Osteocyte (in vitro differentiated cells): ENCODE measurements at regions not wholly inside any gene's neighbourhood (a gene's known extent, or its start where the extent isn't known, plus 50 kb on each side); places are given as distances from the start of the nearest gene placed in this dataset.

Source experiments
- DNase-seq: peaks from one replicate; pipeline ENCODE4 v3.0.0; 2021; ENCODE audit warnings: mixed read lengths; ENCODE audit not compliant: unreplicated experiment; ENCODE audit errors: extremely low spot score
- H3K27ac Mint-ChIP-seq: one replicate; pipeline ENCODE4 v1.8.0; 2021; ENCODE audit warnings: mild to moderate bottlenecking, mixed read lengths; ENCODE audit not compliant: unreplicated experiment
- H3K27me3 Mint-ChIP-seq: one replicate; pipeline ENCODE4 v1.8.0; 2021; ENCODE audit warnings: mixed read lengths; ENCODE audit not compliant: unreplicated experiment
- H3K36me3 Mint-ChIP-seq: one replicate; pipeline ENCODE4 v1.8.0; 2021; ENCODE audit warnings: mixed read lengths; ENCODE audit not compliant: unreplicated experiment
- H3K4me1 Mint-ChIP-seq: one replicate; pipeline ENCODE4 v1.8.0; 2021; ENCODE audit warnings: mixed read lengths; ENCODE audit not compliant: unreplicated experiment
- H3K4me3 Mint-ChIP-seq: one replicate; pipeline ENCODE4 v1.8.0; 2021; ENCODE audit warnings: mild to moderate bottlenecking, moderate library complexity, mixed read lengths; ENCODE audit not compliant: unreplicated experiment
- H3K9me3 Mint-ChIP-seq: one replicate; pipeline ENCODE4 v1.8.0; 2021; ENCODE audit warnings: mixed read lengths; ENCODE audit not compliant: unreplicated experiment
- CTCF ChIP-seq: fragments of 200-600 bp; sonication (generic); IDR thresholded peaks from 2 replicates; pipeline ENCODE4 v1.5.0; 2021; ENCODE audit warnings: antibody characterized with exemption, mild to moderate bottlenecking, moderate library complexity

GRCh38 chr3:94862703-94863102 lies 799.8 kb downstream of the NSUN3 start:
- peak; percentile 60 for TF ChIP-seq CTCF
- no peaks in the 10 kb centered on the region for H3K27me3 Mint-ChIP-seq
- H3K4me3 Mint-ChIP-seq = no peak overlapping the region
- no peak overlapping the region for H3K27ac Mint-ChIP-seq
- peaks cover 4% of the 10 kb centered on the region for H3K36me3 Mint-ChIP-seq
- no peak for DNase-seq
- no peaks in the 10 kb centered on the region for H3K4me1 Mint-ChIP-seq
- H3K9me3 Mint-ChIP-seq = peaks cover 35% of the 10 kb centered on the region

- DNase-seq = no peak
- no peaks in the 10 kb centered on the region for H3K4me1 Mint-ChIP-seq
- H3K4me3 Mint-ChIP-seq = no peak overlapping the region
- H3K36me3 Mint-ChIP-seq = no peaks in the 10 kb centered on the region
- no peak for TF ChIP-seq CTCF
- no peak overlapping the region for H3K27ac Mint-ChIP-seq
- H3K9me3 Mint-ChIP-seq = peaks cover 10% of the 10 kb centered on the region
- no peaks in the 10 kb centered on the region for H3K27me3 Mint-ChIP-seq
Measured at GRCh38 chr3:94869059-94869547, 806.2 kb downstream of the NSUN3 start.

- no peak overlapping the region for H3K4me3 Mint-ChIP-seq
- H3K36me3 Mint-ChIP-seq = no peaks in the 10 kb centered on the region
- H3K4me1 Mint-ChIP-seq = no peaks in the 10 kb centered on the region
- H3K9me3 Mint-ChIP-seq = no peaks in the 10 kb centered on the region
- H3K27ac Mint-ChIP-seq = no peak overlapping the region
- DNase-seq = no peak
- H3K27me3 Mint-ChIP-seq = no peaks in the 10 kb centered on the region
- no peak for TF ChIP-seq CTCF
Measured at GRCh38 chr3:94873751-94874150, 810.9 kb downstream of the NSUN3 start.

DNA sequence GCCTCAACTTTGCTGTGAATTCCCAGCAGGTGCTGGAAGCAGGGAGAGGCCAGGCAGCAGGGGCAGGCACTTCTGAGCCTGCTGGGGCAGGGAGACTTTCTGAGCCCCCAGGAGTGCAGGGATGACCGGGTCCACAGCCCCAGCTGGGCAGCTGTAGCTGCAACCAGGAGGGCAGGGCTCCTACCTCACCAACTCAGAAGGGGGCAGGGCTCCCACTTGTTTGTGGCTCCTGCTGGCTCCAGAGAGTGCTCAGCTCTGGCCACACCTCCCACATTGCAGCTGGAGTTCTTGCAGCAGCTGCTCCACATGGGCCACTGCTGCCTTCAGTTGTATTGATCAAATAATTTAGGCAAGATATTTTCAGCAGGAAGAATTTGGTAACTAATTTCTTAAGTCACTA lies 812.3 kb downstream of the NSUN3 start:
- no peak overlapping the region for H3K4me3 Mint-ChIP-seq
- no peak for DNase-seq
- no peaks in the 10 kb centered on the region for H3K27me3 Mint-ChIP-seq
- no peaks in the 10 kb centered on the region for H3K36me3 Mint-ChIP-seq
- no peaks in the 10 kb centered on the region for H3K4me1 Mint-ChIP-seq
- H3K9me3 Mint-ChIP-seq = no peaks in the 10 kb centered on the region
- no peak overlapping the region for H3K27ac Mint-ChIP-seq
- TF ChIP-seq CTCF = no peak

GRCh38 chr3:94887065-94887464 lies 824.2 kb downstream of the NSUN3 start:
- no peak for TF ChIP-seq CTCF
- no peaks in the 10 kb centered on the region for H3K27me3 Mint-ChIP-seq
- H3K9me3 Mint-ChIP-seq = no peaks in the 10 kb centered on the region
- H3K36me3 Mint-ChIP-seq = no peaks in the 10 kb centered on the region
- H3K4me3 Mint-ChIP-seq = no peak overlapping the region
- no peaks in the 10 kb centered on the region for H3K4me1 Mint-ChIP-seq
- H3K27ac Mint-ChIP-seq = no peak overlapping the region
- no peak for DNase-seq
